ENCODE measurements at regions not wholly inside any gene's neighbourhood (a gene's known extent, or its start where the extent isn't known, plus 50 kb on each side); places are given as distances from the start of the nearest gene placed in this dataset.

- 95% methylated on average over 3 to 4 of the region's 4 CpGs for WGBS, 2 experiments (ENCODE audit: insufficient coverage in 1 of 2, insufficient read length in 1 of 2)
- no peak overlapping the region for H3K4me3 Mint-ChIP-seq
Observed at GRCh38 chr16:7820816-7821215, 488.2 kb downstream of the RBFOX1 start.

GRCh38 chr16:7805686-7806396, 473.2 kb downstream of the RBFOX1 start:
- Histone ChIP-seq H3K9me3 (ENCODE audit: control insufficient read depth, low read length) (no peaks in the 10 kb centered on the region), H3K36me3 (ENCODE audit: control insufficient read depth, insufficient read depth, low read length) (no peaks in the 10 kb centered on the region), H3K9ac (ENCODE audit: extremely low read depth, low read length, poor library complexity, severe bottlenecking) (no peak overlapping the region), H3K4me1 (ENCODE audit: control insufficient read depth, insufficient read depth, low read length) (peaks cover 4% of the 10 kb centered on the region), H3K27me3 (ENCODE audit: control insufficient read depth, insufficient read depth, low read length, poor library complexity, severe bottlenecking) (no peaks in the 10 kb centered on the region), H3K4me3 (ENCODE audit: low read length) (no peak overlapping the region), H3K27ac (ENCODE audit: low read depth, low read length) (no peak overlapping the region)
- peaks cover 10% of the 10 kb centered on the region for H3K4me1 Mint-ChIP-seq
- no peak overlapping the region for H3K27ac Mint-ChIP-seq
- H3K4me3 Mint-ChIP-seq = no peak overlapping the region
- no peak for DNase-seq
- H3K9me3 Mint-ChIP-seq = peaks cover 12% of the 10 kb centered on the region
- 91 to 92% methylated on average over 5 to 7 of the region's 8 CpGs for WGBS, 2 experiments (ENCODE audit: insufficient coverage in 1 of 2, insufficient read length in 1 of 2)
- peaks cover 2% of the 10 kb centered on the region for H3K27me3 Mint-ChIP-seq (ENCODE audit: insufficient read depth)
- no peaks in the 10 kb centered on the region for H3K36me3 Mint-ChIP-seq (ENCODE audit: low read depth)
- peak; percentile 34 for TF ChIP-seq CTCF (conservative IDR thresholded peaks at IDR 0.05)

More at GRCh38 chr16:7820816-7821215, 488.2 kb downstream of the RBFOX1 start:
- H3K9ac ChIP-seq (ENCODE audit: extremely low read depth, low read length, poor library complexity, severe bottlenecking) = no peak overlapping the region
- H3K4me3 ChIP-seq (ENCODE audit: low read length) = no peak overlapping the region
- H3K9me3 ChIP-seq (ENCODE audit: control insufficient read depth, low read length) = no peaks in the 10 kb centered on the region
- Mint-ChIP-seq H3K4me1 (peaks cover 11% of the 10 kb centered on the region), H3K27ac (no peak overlapping the region), H3K9me3 (no peaks in the 10 kb centered on the region), H3K27me3 (ENCODE audit: insufficient read depth) (peaks cover 25% of the 10 kb centered on the region), H3K36me3 (ENCODE audit: low read depth) (no peaks in the 10 kb centered on the region)
- no peak for TF ChIP-seq CTCF (conservative IDR thresholded peaks at IDR 0.05)
- no peak overlapping the region for H3K27ac ChIP-seq (ENCODE audit: low read depth, low read length)
- H3K27me3 ChIP-seq (ENCODE audit: control insufficient read depth, insufficient read depth, low read length, poor library complexity, severe bottlenecking) = peaks cover 29% of the 10 kb centered on the region
- no peaks in the 10 kb centered on the region for H3K36me3 ChIP-seq (ENCODE audit: control insufficient read depth, insufficient read depth, low read length)
- DNase-seq = no peak
- no peaks in the 10 kb centered on the region for H3K4me1 ChIP-seq (ENCODE audit: control insufficient read depth, insufficient read depth, low read length)

- Histone ChIP-seq H3K27ac (ENCODE audit: low read depth, low read length) (no peak overlapping the region), H3K27me3 (ENCODE audit: control insufficient read depth, insufficient read depth, low read length, poor library complexity, severe bottlenecking) (no peaks in the 10 kb centered on the region), H3K9ac (ENCODE audit: extremely low read depth, low read length, poor library complexity, severe bottlenecking) (no peak overlapping the region), H3K36me3 (ENCODE audit: control insufficient read depth, insufficient read depth, low read length) (no peaks in the 10 kb centered on the region), H3K9me3 (ENCODE audit: control insufficient read depth, low read length) (no peaks in the 10 kb centered on the region), H3K4me3 (ENCODE audit: low read length) (no peak overlapping the region), H3K4me1 (ENCODE audit: control insufficient read depth, insufficient read depth, low read length) (peaks cover 4% of the 10 kb centered on the region)
- 93 to 95% methylated on average over 8 to 10 of the region's 10 CpGs for WGBS, 2 experiments (ENCODE audit: insufficient coverage in 1 of 2, insufficient read length in 1 of 2)
- Mint-ChIP-seq H3K27me3 (ENCODE audit: insufficient read depth) (peaks cover 2% of the 10 kb centered on the region), H3K9me3 (peaks cover 12% of the 10 kb centered on the region), H3K4me3 (no peak overlapping the region), H3K27ac (no peak overlapping the region), H3K4me1 (peaks cover 10% of the 10 kb centered on the region), H3K36me3 (ENCODE audit: low read depth) (no peaks in the 10 kb centered on the region)
- TF ChIP-seq CTCF (conservative IDR thresholded peaks at IDR 0.05) = no peak
- no peak for DNase-seq
Observed at GRCh38 chr16:7804635-7805195, 472.1 kb downstream of the RBFOX1 start.

Measured in endodermal cell (in vitro differentiated cells).